Fibroblast of the aortic adventitia (primary cell): ENCODE measurements at regions not wholly inside any gene's neighbourhood (a gene's known extent, or its start where the extent isn't known, plus 50 kb on each side); places are given as distances from the start of the nearest gene placed in this dataset.

Experiments used
- DNase-seq: peaks from one replicate; pipeline ENCODE4 v3.0.0-alpha.2; 2010; ENCODE audit warnings: low read depth
- H3K4me3 ChIP-seq: 2 replicates; pipeline ENCODE4 v1.5.1; 2011; ENCODE audit warnings: low read depth, mild to moderate bottlenecking, control low read depth, low read length, moderate library complexity
- TF ChIP-seq, protein P1 (sequence below): IDR thresholded peaks from 2 replicates; pipeline ENCODE4 v1.5.1; 2011; ENCODE audit warnings: mild to moderate bottlenecking, low read length, control low read depth, inconsistent platforms; ENCODE audit not compliant: insufficient read depth

DNA sequence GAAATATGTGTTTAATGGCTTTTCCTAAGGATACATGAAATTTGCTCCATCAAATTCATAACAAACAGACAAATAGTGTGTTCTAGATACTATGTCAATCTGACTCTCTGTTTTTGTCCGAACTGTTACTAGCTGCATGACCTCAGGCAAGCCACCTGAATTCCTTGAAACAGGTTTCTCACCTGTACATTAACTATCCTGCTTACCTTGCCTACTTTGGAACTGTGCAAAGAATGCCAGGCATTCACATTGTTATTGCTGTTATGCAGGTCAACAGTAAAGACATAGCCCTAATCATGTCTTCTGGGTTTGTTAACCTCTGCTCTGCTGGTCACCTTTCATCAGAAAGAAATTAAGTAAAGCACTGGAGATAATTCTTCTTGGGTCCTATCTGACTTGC, 1283.9 kb upstream of the CELF2 start:
- TF ChIP-seq, protein P1, sequence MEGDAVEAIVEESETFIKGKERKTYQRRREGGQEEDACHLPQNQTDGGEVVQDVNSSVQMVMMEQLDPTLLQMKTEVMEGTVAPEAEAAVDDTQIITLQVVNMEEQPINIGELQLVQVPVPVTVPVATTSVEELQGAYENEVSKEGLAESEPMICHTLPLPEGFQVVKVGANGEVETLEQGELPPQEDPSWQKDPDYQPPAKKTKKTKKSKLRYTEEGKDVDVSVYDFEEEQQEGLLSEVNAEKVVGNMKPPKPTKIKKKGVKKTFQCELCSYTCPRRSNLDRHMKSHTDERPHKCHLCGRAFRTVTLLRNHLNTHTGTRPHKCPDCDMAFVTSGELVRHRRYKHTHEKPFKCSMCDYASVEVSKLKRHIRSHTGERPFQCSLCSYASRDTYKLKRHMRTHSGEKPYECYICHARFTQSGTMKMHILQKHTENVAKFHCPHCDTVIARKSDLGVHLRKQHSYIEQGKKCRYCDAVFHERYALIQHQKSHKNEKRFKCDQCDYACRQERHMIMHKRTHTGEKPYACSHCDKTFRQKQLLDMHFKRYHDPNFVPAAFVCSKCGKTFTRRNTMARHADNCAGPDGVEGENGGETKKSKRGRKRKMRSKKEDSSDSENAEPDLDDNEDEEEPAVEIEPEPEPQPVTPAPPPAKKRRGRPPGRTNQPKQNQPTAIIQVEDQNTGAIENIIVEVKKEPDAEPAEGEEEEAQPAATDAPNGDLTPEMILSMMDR = no peak
- no peak overlapping the region for H3K4me3 ChIP-seq
- DNase-seq = no peak

GRCh38 chr10:9734218-9734617, 1283.5 kb upstream of the CELF2 start:
- no peak overlapping the region for H3K4me3 ChIP-seq
- no peak for DNase-seq
- TF ChIP-seq, protein P1 = no peak

GRCh38 chr10:9735731-9736130, 1281.9 kb upstream of the CELF2 start:
- no peak overlapping the region for H3K4me3 ChIP-seq
- TF ChIP-seq, protein P1 = no peak
- no peak for DNase-seq

DNA sequence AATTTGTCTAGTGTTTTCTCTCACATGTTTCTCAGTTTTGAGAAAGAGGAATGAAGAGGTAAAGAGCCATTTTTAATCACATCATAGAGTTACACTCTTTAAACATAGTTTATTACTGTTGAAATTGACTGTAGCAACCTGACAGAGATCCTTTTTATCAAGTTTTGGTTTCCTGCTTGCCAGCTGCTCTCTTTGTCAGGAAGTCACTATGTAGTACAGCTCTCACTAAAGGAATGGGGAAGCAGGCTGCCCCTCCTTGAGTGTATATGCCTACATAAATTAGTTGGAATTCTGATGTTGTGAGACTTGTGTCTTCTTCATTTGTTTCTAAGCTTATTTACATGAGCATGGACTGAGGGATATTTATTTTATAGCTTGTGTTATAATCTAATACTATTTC, 1274.0 kb upstream of the CELF2 start:
- no peak for DNase-seq
- TF ChIP-seq, protein P1 = no peak
- H3K4me3 ChIP-seq = no peak overlapping the region

DNA sequence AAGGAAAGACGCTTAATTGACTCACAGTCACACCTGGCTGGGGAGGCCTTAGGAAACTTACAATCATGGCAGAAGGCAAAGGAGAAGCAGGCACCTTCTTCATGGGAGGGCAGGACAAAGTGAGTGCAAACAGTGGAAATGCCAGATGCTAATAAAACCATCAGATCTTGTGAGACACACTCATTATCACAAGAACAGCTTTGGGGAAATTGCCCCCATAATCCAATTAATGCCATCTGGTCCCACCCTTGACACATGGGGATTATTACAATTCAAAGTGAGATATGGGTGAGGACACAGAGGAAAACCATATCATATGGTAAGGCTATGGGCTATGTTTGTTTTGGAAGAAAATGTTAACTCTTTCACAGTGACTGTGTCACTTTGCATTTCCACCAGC, 1272.5 kb upstream of the CELF2 start:
- no peak overlapping the region for H3K4me3 ChIP-seq
- no peak for DNase-seq
- TF ChIP-seq, protein P1 = no peak

GRCh38 chr10:9757176-9757575, 1260.5 kb upstream of the CELF2 start:
- H3K4me3 ChIP-seq = no peak overlapping the region
- TF ChIP-seq, protein P1 = no peak
- no peak for DNase-seq

DNA sequence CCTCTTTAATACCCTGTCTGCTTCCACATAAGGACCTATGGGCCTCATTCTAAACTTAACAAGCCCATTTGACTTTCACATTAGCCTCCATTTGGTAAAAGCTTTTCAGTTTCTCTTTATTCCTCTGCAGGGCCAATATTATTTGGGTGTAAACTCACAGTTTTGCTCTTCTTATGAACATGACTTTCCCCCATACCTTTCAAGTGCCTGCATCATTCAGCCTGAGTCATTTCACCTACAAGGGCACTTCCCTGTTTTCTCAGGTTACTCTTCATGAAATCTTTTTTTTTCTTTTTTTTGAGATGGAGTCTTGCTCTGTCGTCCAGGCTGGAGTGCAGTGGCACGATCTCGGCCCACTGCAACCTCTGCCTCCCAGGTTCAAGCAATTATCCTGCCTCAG, 1258.1 kb upstream of the CELF2 start:
- DNase-seq = no peak
- TF ChIP-seq, protein P1 = no peak
- H3K4me3 ChIP-seq = no peak overlapping the region
